Smooth muscle cell (in vitro differentiated cells): ENCODE measurements at regions not wholly inside any gene's neighbourhood (a gene's known extent, or its start where the extent isn't known, plus 50 kb on each side); places are given as distances from the start of the nearest gene placed in this dataset.
"Not testable (repeated sequence)": the region's sequence is repeated elsewhere in the genome, so short reads cannot be mapped to it uniquely, and the experiment has no call there.

Source experiments
- DNase-seq: peaks from one replicate; lab custom pipeline; 2025; ENCODE audit not compliant: unreplicated experiment; lab: John Stamatoyannopoulos, UW
- H2AFZ ChIP-seq: fragments of 200-600 bp; sonication (generic); 2 replicates; pipeline ENCODE4 v1.6.0; 2016; ENCODE audit warnings: antibody characterized with exemption, low read depth, mild to moderate bottlenecking
- H3F3A ChIP-seq: fragments of 200-600 bp; sonication (generic); 2 replicates; pipeline ENCODE4 v1.6.0; 2017; ENCODE audit warnings: antibody characterized with exemption, low read depth
- H3K27ac ChIP-seq: fragments of 200-600 bp; sonication (generic); 2 replicates; pipeline ENCODE4 v1.5.1; 2016; ENCODE audit warnings: low read depth, mild to moderate bottlenecking
- H3K27me3 ChIP-seq: fragments of 200-600 bp; sonication (generic); 2 replicates; pipeline ENCODE4 v1.6.1; 2016; ENCODE audit warnings: low read depth, mild to moderate bottlenecking
- H3K36me3 ChIP-seq: fragments of 200-600 bp; sonication (generic); 2 replicates; pipeline ENCODE4 v1.5.1; 2016; ENCODE audit warnings: low read depth
- H3K4me1 ChIP-seq: fragments of 200-600 bp; sonication (generic); 2 replicates; pipeline ENCODE4 v1.5.1; 2016; ENCODE audit warnings: low read depth
- H3K4me2 ChIP-seq: fragments of 200-600 bp; sonication (generic); 2 replicates; pipeline ENCODE4 v1.6.0; 2016; ENCODE audit warnings: mild to moderate bottlenecking
- H3K4me3 ChIP-seq: fragments of 200-600 bp; sonication (generic); 2 replicates; pipeline ENCODE4 v1.5.1; 2016; ENCODE audit warnings: mild to moderate bottlenecking
- H3K79me2 ChIP-seq: fragments of 200-600 bp; sonication (generic); 2 replicates; pipeline ENCODE4 v1.6.0; 2016; ENCODE audit warnings: low read depth, mild to moderate bottlenecking
- H3K9ac ChIP-seq: fragments of 200-600 bp; sonication (generic); 2 replicates; pipeline ENCODE4 v1.6.0; 2016; ENCODE audit warnings: low read depth
- H3K9me3 ChIP-seq: fragments of 200-600 bp; sonication (generic); replicated peaks from 2 replicates; pipeline ENCODE4 v1.5.1; 2016; ENCODE audit warnings: low read depth
- H4K20me1 ChIP-seq: fragments of 200-600 bp; sonication (generic); 2 replicates; pipeline ENCODE4 v1.6.0; 2016; ENCODE audit warnings: low read depth
- WGBS: methylation state at CpG from one replicate; pipeline ENCODE4 v1.1.7; 2016; ENCODE audit warnings: low lambda C conversion rate; 5-methylcytosine and 5-hydroxymethylcytosine counted together
- TF ChIP-seq, protein P1 (sequence below): fragments of 200-600 bp; sonication (generic); IDR thresholded peaks from 2 replicates; pipeline ENCODE4 v1.5.1; 2017; ENCODE audit warnings: borderline replicate concordance, mild to moderate bottlenecking, antibody characterized with exemption; ENCODE audit not compliant: insufficient read depth, poor library complexity, severe bottlenecking

DNA sequence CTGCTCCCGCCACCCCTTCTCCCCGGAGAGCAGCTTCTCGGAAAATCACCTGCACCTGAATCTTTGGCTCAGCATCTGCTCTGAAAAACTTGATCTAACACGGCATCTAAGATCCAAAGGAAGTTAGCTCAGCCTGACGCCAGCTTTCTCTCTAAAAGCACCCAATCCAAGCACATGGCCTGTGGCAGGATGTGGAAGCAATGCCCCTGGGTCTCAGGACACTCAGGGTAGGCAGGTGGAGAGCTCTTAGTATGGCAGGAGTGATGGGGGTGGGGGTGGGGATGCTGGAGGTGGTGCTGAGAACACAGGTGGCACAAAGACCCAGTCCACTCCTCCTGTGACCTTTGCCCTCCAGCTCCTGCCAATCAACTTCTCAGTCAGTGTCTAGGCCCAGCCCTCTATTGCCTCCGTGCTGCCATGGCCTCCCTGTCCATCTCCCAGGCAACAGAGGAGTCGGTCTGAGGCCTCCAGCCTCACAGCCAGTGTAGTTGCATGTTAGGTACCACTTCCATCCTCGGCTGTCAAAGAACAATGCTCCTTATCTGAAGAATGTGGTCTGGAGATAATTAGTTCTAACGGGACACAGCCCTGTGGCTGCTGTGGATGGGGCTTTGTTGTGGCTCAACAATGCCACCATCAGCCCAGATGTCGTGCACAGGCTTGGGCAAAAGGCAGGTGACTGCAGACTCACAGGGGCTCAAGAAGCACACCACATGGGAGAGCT, 180.0 kb upstream of the C14orf180 start:
- H3F3A ChIP-seq, result no peaks in the 10 kb centered on the region
- H3K9me3 ChIP-seq, result peaks cover 5% of the 10 kb centered on the region
- WGBS, result 72% methylated on average over 10 of the region's 10 CpGs
- DNase-seq, result no peak
- H3K9ac ChIP-seq, result no peak overlapping the region
- no peaks in the 10 kb centered on the region for H3K36me3 ChIP-seq
- no peak overlapping the region for H2AFZ ChIP-seq
- H3K4me1 ChIP-seq, result no peaks in the 10 kb centered on the region
- H3K27me3 ChIP-seq, result no peaks in the 10 kb centered on the region
- no peak overlapping the region for H3K4me3 ChIP-seq
- no peaks in the 10 kb centered on the region for H3K79me2 ChIP-seq
- H3K4me2 ChIP-seq, result no peak overlapping the region
- TF ChIP-seq, protein P1, sequence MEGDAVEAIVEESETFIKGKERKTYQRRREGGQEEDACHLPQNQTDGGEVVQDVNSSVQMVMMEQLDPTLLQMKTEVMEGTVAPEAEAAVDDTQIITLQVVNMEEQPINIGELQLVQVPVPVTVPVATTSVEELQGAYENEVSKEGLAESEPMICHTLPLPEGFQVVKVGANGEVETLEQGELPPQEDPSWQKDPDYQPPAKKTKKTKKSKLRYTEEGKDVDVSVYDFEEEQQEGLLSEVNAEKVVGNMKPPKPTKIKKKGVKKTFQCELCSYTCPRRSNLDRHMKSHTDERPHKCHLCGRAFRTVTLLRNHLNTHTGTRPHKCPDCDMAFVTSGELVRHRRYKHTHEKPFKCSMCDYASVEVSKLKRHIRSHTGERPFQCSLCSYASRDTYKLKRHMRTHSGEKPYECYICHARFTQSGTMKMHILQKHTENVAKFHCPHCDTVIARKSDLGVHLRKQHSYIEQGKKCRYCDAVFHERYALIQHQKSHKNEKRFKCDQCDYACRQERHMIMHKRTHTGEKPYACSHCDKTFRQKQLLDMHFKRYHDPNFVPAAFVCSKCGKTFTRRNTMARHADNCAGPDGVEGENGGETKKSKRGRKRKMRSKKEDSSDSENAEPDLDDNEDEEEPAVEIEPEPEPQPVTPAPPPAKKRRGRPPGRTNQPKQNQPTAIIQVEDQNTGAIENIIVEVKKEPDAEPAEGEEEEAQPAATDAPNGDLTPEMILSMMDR, result no peak
- no peak overlapping the region for H3K27ac ChIP-seq
- H4K20me1 ChIP-seq, result no peaks in the 10 kb centered on the region

DNA sequence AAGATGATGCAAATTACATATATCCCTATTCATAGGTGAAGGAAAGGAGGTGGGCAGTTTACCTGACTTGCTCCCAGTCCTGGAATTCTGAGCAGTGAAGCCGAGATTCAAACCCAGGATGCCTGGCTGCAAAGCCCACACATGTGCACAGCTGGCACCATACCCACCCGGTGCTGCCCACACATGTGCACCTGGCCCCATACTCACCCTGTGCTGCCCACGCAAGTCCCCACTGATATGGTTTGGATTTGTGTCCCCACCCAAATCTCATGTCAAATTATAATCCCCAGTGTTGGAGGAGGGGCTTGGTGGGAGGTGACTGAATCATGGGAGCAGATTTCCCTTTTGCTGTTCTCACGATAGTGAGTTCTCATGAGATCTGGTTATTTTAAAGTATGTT, 179.2 kb upstream of the C14orf180 start:
- no peak overlapping the region for H2AFZ ChIP-seq
- H3K79me2 ChIP-seq, result no peaks in the 10 kb centered on the region
- DNase-seq, result no peak
- no peaks in the 10 kb centered on the region for H3F3A ChIP-seq
- H3K4me1 ChIP-seq, result no peaks in the 10 kb centered on the region
- TF ChIP-seq, protein P1, result no peak
- 91% methylated on average over 4 of the region's 4 CpGs for WGBS
- no peaks in the 10 kb centered on the region for H4K20me1 ChIP-seq
- H3K9ac ChIP-seq, result no peak overlapping the region
- H3K27ac ChIP-seq, result no peak overlapping the region
- H3K4me2 ChIP-seq, result no peak overlapping the region
- H3K4me3 ChIP-seq, result no peak overlapping the region
- H3K27me3 ChIP-seq, result no peaks in the 10 kb centered on the region
- H3K9me3 ChIP-seq, result peaks cover 5% of the 10 kb centered on the region
- no peaks in the 10 kb centered on the region for H3K36me3 ChIP-seq

DNA sequence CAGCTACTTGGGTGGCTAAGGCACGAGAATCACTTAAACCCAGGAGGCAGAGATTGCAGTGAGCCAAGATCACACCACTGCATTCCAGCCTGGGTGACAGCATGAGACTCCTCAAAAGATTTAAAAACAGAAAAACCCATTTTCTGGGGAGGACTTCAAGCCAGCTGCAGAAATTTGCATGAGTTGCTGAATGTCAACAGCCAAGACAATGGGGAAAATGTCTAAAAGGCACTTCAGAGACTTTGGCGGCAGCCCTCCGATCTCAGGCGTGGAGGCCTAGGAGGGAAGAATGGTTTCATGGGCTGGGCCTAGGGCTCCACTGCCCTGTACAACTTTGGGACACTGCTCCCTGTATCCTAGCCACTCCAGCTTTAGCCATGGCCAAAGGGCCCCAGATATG, 177.8 kb upstream of the C14orf180 start:
- 94% methylated on average over 4 of the region's 4 CpGs for WGBS
- H3K36me3 ChIP-seq, result no peaks in the 10 kb centered on the region
- H3F3A ChIP-seq, result no peaks in the 10 kb centered on the region
- no peak for DNase-seq
- H3K9me3 ChIP-seq, result peaks cover 5% of the 10 kb centered on the region
- H3K79me2 ChIP-seq, result no peaks in the 10 kb centered on the region
- no peaks in the 10 kb centered on the region for H4K20me1 ChIP-seq
- H2AFZ ChIP-seq, result no peak overlapping the region
- H3K27me3 ChIP-seq, result no peaks in the 10 kb centered on the region
- TF ChIP-seq, protein P1, result no peak
- no peak overlapping the region for H3K4me2 ChIP-seq
- no peak overlapping the region for H3K4me3 ChIP-seq
- no peak overlapping the region for H3K9ac ChIP-seq
- H3K4me1 ChIP-seq, result no peaks in the 10 kb centered on the region
- no peak overlapping the region for H3K27ac ChIP-seq

DNA sequence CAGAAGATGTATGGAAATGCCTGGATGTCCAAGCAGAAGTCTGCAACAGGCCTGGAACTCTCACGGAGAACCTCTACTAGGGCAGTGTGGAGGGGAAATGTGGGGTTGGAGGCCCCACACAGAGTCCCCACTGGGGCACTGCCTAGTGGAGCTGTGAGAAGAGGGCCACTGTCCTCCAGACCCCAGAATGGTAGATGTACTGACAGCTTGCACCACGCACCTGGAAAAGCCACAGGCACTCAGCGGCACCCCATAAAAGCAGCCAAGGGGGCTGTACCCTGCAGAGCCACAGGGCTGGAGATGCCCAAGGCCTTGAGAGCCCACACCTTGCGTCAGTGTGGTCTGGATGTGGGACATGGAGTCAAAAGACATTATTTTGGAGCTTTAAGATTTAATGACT, 177.3 kb upstream of the C14orf180 start:
- H3K4me2 ChIP-seq, H3K9ac ChIP-seq, H3K4me3 ChIP-seq, H3F3A ChIP-seq, H3K27me3 ChIP-seq, H3K79me2 ChIP-seq, H3K36me3 ChIP-seq, DNase-seq, H3K9me3 ChIP-seq, H3K27ac ChIP-seq, H4K20me1 ChIP-seq, H3K4me1 ChIP-seq, H2AFZ ChIP-seq: not testable (repeated sequence)
- WGBS, result 95% methylated on average over 4 of the region's 4 CpGs
